ENCODE measurements at regions not wholly inside any gene's neighbourhood (a gene's known extent, or its start where the extent isn't known, plus 50 kb on each side); places are given as distances from the start of the nearest gene placed in this dataset.
"Not testable (repeated sequence)": the region's sequence is repeated elsewhere in the genome, so short reads cannot be mapped to it uniquely, and the experiment has no call there.

GRCh38 chr5:1959725-1960581, 77.2 kb upstream of the IRX4 start:
- DNase-seq (ENCODE audit: low spot score) = no peak

DNA sequence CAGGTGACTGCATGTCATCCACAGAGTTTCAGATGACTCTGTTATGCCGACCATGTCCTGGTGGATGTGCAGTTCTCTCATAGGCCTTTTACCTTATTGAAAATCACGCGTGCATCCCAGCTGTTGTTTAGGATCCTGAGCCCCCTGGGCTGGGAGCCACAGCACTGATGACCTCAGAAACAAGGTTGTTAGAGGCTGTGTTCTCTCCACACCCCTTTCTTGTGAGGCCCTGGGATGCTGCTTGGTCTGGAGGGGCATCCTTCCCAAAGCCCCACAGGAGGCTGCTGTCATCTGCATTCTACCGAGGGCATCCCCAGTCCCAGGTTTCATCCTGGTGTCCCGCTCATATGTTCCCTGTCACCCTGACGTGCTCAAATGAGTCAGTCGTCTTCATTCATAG, 76.5 kb upstream of the IRX4 start:
- DNase-seq (ENCODE audit: low spot score) = no peak

DNA sequence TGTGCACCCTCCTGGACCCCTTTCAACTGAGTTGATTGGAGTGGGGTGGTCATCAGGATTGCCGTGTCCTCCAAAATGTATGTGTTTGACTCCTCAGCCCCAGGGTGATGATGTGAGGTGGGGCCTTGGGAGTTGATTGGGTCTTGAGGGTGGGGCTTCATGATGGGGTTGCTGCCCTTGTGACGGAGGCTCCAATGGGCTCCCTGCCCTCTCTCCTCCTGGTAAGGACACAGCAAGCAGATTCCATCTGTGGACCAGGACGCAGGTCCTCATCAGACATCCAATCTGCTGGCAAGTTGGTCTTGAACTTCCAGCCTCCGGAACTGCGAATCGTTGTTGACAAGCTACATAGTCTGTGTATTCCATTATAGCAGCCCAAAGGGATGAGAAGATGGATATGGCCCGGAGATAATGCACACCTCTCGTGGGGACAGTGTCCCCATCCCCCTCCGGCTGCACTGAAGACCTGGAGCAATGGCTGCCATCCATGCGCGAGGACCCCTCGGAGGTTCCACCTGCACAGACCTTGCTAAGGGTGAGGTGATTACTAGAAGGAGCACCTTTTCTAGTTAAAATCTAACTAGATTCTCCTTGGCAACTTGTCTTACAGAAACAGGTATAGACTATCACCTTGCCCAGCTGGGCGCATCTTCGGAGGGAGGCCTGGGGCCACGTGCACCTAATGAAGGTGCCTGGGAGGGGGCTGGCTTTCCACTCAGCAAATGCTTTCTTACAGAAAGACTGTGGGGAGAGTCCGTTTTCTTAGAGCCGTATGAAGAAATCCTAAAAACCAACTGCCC, 75.7 kb upstream of the IRX4 start:
- no peak for DNase-seq (ENCODE audit: low spot score)

DNA sequence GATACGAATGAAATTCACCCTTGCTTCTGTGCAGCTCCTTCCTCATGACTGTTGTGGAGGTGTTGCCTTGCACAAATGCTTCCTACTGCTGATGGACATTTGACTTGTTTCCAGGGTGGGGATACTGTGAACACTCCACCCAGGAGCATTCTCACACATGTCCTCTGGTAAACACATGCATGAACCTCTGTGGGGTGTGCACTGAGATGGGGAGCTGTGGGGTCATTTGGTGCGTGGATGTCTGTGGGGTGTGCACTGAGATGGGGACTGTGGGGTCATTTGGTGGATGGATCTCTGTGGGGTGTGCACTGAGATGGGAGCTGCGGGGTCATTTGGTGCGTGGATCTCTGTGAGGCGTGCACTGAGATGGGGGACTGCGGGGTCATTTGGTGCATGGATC, 72.9 kb upstream of the IRX4 start:
- no peak for DNase-seq (ENCODE audit: low spot score)

GRCh38 chr5:1953710-1954109, 71.0 kb upstream of the IRX4 start:
- DNase-seq (ENCODE audit: low spot score) = not testable (repeated sequence)

DNA sequence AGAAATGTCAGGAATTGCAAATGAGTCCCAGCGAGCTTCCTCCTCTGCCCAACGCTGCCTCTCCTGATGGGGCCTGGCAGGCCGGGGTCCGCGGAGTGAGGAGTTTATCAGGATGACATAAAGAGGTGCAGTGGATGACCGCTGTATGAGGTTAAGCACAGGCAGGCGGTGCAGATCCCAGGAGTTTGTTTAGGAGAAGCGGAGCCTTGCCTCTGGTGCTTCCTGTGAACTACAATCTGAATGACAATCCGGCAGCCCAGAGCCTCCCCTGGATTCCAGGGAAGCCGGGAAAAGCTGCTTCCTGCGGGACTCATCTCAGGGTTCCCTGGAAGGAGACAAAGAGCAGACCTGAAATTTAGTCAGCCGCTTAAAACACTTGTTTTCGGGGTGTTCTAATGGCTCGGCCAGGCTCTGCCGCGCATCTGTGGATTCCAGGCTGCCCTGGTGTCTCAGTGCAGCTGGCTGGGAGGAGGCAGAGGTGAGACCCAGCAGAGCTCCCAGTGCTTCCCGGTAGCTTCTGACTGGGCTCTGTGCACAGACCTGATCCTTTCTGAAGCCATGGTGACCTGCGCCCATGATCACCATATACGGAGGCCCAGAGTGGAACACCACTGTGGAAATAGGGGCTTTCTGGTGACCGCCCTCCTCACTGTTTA, 69.8 kb upstream of the IRX4 start:
- DNase-seq (ENCODE audit: low spot score) = no peak

DNA sequence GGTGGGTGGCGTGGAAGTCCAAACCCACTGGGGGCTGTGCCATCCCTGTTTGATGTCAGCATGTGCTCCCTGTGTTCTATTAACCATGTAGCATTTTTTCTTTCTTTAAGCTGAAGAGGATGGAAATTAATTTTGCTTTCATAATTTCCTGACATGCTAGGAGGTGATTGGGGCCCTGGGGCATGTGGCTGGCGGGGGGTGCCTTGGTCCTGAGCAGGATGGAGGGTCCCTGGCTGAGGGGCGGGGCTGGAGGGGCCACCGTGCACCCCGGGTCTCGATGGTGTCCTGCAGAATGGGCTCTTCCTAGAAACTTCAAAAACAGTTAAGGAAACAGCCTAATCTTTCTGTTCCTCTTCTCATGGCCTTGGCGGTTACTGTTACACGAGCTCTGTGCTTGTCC, 69.3 kb upstream of the IRX4 start:
- DNase-seq (ENCODE audit: low spot score) = no peak

DNA sequence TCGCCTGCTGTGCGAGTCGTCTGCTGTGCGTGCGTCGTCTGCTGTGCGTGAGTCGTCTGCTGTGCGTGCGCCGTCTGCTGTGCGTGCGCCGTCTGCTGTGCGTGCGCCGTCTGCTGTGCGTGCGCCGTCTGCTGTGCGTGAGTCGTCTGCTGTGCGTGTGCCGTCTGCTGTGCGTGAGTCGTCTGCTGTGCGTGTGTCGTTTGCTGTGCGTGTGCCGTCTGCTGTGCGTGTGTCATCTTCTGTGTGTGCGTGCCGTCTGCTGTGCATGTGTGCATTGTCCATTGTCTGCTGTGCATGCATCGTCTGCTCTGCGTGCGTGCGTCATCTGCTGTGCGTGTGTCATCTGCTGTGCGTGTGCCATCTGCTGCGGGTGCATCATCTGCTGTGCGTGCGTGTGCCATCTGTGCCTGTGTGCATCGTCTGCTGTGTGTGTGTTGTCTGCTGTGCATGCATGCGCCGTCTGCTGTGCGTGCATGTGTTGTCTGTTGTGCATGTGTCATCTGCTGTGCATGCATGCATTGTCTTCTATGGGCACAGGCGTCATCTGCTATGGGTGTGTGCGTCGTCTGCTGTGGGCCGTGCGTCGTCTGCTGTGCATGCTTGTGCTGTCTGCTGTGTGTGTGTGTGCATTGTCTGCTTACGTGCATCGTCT, 68.6 kb upstream of the IRX4 start:
- DNase-seq (ENCODE audit: low spot score) = no peak

- no peak for DNase-seq (ENCODE audit: low spot score)
Measured at GRCh38 chr5:1950708-1951103, 68.0 kb upstream of the IRX4 start.

DNA sequence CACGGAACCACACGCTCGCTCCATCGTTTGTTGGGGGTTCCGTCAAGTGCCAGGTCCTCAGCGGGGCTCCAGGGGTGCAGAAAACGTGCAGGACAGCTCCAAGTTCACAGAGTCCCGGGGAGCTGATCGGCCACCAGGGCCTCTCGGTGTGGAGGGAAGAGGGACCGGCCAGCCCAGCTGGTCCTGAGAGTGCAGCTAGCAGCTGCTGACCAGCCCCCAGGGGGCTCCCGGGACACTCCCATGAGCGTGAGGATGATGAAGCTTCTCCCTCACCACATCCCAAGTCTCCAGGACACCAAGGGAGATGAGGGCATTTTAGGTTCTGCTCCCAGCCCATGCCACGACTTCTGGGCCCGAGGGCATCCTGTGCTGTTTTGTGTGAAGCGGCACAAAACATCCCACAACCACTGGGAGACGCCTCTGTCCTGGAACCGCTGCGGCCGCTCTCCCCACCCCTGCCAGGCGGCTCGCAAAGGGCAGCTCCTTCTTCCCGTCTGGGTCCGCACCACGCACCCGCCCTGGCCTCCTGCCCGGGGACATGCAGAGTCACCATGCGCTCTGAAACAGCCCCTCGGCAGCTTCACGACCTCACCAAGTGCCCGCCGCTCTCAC, 67.5 kb upstream of the IRX4 start:
- DNase-seq (ENCODE audit: low spot score) = no peak

GRCh38 chr5:1949253-1949652, 66.5 kb upstream of the IRX4 start:
- no peak for DNase-seq (ENCODE audit: low spot score)

- no peak for DNase-seq (ENCODE audit: low spot score)
Measured at GRCh38 chr5:1948663-1949191, 66.0 kb upstream of the IRX4 start.

GRCh38 chr5:1948111-1948510, 65.4 kb upstream of the IRX4 start:
- DNase-seq (ENCODE audit: low spot score) = no peak

DNA sequence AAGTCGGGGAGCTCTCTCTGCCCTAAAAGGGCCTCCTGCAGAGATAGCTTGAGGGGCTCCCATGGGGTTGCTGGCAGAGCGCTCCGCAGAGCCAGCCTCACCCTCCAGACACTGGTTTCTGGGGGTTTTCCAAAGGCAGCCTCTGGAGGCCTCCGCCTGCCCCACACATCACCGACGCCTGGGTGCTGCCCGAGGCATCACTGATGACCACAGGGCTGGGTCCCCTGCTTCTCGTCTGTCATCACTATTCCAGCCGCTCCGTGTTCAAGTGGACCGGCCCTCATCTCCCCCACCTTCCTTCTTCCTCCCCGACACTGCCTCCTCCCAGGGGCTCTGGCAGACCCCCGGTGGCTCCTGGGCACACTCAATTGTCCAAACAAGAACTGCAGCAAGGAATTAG, 64.1 kb upstream of the IRX4 start:
- no peak for DNase-seq (ENCODE audit: low spot score)

DNA sequence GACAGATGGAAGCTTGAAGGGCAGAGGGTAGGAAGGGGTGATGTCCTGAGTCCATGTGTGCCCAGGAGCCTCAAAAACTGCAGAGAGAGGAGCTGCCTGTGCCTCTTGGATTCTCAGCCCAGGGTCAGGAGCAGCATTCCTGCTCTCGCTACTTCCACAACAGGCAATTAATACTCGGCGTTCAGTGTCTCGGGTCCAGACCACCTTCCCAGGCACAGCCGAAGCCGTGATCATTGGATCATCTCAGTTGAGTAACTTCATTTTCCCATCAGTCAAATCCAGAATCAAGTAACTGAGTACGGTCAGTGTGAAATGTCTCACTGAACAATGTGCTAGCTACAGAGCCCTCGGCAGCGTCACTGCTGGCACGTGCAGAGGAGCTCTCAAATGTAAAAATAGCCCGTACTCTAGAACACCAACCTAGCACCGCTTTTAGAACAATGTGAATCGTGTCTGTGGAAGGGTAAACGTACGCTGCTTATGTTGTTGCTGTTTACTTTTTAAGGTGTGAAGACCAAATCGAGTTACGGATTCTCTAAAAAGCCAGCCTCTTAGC, 63.5 kb upstream of the IRX4 start:
- no peak for DNase-seq (ENCODE audit: low spot score)

GRCh38 chr5:1945606-1946005, 62.9 kb upstream of the IRX4 start:
- DNase-seq (ENCODE audit: low spot score) = no peak

GRCh38 chr5:1944408-1944807, 61.7 kb upstream of the IRX4 start:
- no peak for DNase-seq (ENCODE audit: low spot score)

DNA sequence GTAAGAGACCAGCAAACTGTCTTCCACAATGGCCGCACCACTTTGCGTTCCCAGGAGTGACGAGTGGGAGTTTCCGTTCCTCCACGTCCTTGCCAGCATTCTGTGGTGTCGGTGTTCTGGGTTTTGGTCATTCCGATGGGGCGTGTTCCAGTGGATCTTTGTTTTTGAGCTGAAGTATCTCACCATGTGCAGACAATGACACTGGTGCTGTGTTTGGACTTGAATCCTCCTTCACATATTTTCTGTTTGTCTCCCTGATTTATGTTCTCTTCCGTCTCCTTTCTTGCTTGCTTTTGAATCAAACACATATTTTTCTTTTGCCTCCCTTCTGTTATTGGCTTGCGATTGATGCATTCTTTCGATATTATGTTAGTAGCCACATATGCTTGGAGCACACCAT, 60.8 kb upstream of the IRX4 start:
- DNase-seq (ENCODE audit: low spot score) = no peak

GRCh38 chr5:1942630-1943029, 59.9 kb upstream of the IRX4 start:
- no peak for DNase-seq (ENCODE audit: low spot score)

DNA sequence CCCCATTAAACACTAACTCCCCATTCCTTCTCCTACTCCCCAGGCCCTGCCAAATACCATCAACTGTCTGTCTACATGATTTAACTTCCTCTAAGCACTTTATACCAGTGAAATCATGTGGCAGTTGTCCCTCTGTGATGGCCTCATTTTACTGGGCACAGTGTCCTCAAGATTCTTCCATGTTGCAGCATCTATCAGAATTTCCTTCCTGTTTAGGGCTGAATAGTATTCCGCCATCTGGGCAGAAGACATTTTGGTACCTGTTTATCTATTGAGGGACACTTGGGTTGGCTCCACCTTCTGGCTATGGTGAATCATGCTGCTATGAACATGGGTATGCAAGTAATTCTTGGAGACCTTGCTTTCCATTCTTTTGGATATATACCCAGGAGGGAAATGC, 59.4 kb upstream of the IRX4 start:
- no peak for DNase-seq (ENCODE audit: low spot score)

GRCh38 chr5:1939256-1939655, 56.5 kb upstream of the IRX4 start:
- no peak for DNase-seq (ENCODE audit: low spot score)
